ENCODE measurements at regions not wholly inside any gene's neighbourhood (a gene's known extent, or its start where the extent isn't known, plus 50 kb on each side); places are given as distances from the start of the nearest gene placed in this dataset.

DNA sequence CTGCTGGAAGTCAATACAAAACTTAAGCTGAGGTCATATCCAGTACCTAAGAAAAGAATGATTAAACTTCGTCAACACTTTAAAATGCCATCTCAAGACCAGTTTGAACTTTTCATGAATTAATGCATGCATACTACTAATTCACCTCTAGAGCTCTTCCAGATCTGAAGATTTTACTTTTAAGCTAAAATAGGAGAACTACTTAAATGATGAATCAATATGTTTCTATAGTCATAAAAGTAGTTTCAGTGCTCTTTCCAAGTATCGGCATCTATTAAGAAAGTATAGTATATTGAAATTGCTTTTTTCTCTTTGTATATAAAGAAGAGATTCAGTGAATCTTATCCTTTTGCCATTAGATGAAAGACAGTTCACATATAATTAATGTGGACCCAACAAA lies 1123.9 kb downstream of the PCDH9 start:
- no peak for TF ChIP-seq EZH2phosphoT487 (IDR thresholded peaks at IDR 0.05; ENCODE audit: borderline replicate concordance, low read length)
- TF ChIP-seq, protein P1, sequence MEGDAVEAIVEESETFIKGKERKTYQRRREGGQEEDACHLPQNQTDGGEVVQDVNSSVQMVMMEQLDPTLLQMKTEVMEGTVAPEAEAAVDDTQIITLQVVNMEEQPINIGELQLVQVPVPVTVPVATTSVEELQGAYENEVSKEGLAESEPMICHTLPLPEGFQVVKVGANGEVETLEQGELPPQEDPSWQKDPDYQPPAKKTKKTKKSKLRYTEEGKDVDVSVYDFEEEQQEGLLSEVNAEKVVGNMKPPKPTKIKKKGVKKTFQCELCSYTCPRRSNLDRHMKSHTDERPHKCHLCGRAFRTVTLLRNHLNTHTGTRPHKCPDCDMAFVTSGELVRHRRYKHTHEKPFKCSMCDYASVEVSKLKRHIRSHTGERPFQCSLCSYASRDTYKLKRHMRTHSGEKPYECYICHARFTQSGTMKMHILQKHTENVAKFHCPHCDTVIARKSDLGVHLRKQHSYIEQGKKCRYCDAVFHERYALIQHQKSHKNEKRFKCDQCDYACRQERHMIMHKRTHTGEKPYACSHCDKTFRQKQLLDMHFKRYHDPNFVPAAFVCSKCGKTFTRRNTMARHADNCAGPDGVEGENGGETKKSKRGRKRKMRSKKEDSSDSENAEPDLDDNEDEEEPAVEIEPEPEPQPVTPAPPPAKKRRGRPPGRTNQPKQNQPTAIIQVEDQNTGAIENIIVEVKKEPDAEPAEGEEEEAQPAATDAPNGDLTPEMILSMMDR (IDR thresholded peaks at IDR 0.05; ENCODE audit: low read depth, low read length, poor library complexity, severe bottlenecking): no peak
- no peaks in the 10 kb centered on the region for H3K27me3 ChIP-seq (ENCODE audit: control insufficient read depth, low read length)
- H3K9me2 ChIP-seq (replicated peaks; ENCODE audit: control insufficient read depth, low read length): no peaks in the 10 kb centered on the region
- H3K9me3 ChIP-seq (ENCODE audit: control insufficient read depth, insufficient read depth, low read length): no peaks in the 10 kb centered on the region
- no peaks in the 10 kb centered on the region for H3K4me1 ChIP-seq (ENCODE audit: control insufficient read depth, low read length)
- H3K36me3 ChIP-seq (ENCODE audit: control insufficient read depth, low read length): no peaks in the 10 kb centered on the region
- no peaks in the 10 kb centered on the region for H3F3A ChIP-seq (ENCODE audit: control insufficient read depth, insufficient read depth)
- no peaks in the 10 kb centered on the region for H4K20me1 ChIP-seq (ENCODE audit: control insufficient read depth, insufficient read depth, low read depth, low read length)
- H3K79me2 ChIP-seq (ENCODE audit: control insufficient read depth, low read length): no peaks in the 10 kb centered on the region
- H3K4me2 ChIP-seq (ENCODE audit: low read length): no peak overlapping the region
- no peak overlapping the region for H3K4me3 ChIP-seq (ENCODE audit: low read length)
- H3K27ac ChIP-seq (ENCODE audit: low read depth, low read length): no peak overlapping the region

DNA sequence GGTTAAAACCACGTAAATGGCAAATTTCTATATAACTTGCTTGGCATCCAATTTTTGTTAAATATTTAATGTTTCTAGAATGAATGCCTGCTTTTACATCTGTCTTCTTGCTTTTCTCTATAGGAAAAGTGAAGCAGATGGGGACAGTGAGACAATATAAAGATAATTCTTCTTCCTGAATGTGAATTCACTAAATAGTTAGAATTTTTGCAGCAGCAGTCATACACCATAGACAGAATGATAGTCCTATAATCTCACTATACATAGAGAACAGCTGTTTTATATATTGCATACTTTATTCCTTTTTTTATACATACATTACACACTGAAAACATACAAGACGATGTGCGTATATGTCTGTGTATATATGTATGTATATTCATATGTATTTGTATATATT lies 1127.3 kb downstream of the PCDH9 start:
- Histone ChIP-seq H3K9me2 (replicated peaks; ENCODE audit: control insufficient read depth, low read length) (no peaks in the 10 kb centered on the region), H3K4me2 (ENCODE audit: low read length) (no peak overlapping the region), H3K79me2 (ENCODE audit: control insufficient read depth, low read length) (no peaks in the 10 kb centered on the region), H3K27me3 (ENCODE audit: control insufficient read depth, low read length) (no peaks in the 10 kb centered on the region), H3F3A (ENCODE audit: control insufficient read depth, insufficient read depth) (no peaks in the 10 kb centered on the region), H3K4me3 (ENCODE audit: low read length) (no peak overlapping the region), H3K9me3 (ENCODE audit: control insufficient read depth, insufficient read depth, low read length) (no peaks in the 10 kb centered on the region), H3K4me1 (ENCODE audit: control insufficient read depth, low read length) (no peaks in the 10 kb centered on the region), H4K20me1 (ENCODE audit: control insufficient read depth, insufficient read depth, low read depth, low read length) (no peaks in the 10 kb centered on the region), H3K27ac (ENCODE audit: low read depth, low read length) (no peak overlapping the region), H3K36me3 (ENCODE audit: control insufficient read depth, low read length) (no peaks in the 10 kb centered on the region)
- TF ChIP-seq, protein P1 (IDR thresholded peaks at IDR 0.05; ENCODE audit: low read depth, low read length, poor library complexity, severe bottlenecking): no peak
- no peak for TF ChIP-seq EZH2phosphoT487 (IDR thresholded peaks at IDR 0.05; ENCODE audit: borderline replicate concordance, low read length)

DNA sequence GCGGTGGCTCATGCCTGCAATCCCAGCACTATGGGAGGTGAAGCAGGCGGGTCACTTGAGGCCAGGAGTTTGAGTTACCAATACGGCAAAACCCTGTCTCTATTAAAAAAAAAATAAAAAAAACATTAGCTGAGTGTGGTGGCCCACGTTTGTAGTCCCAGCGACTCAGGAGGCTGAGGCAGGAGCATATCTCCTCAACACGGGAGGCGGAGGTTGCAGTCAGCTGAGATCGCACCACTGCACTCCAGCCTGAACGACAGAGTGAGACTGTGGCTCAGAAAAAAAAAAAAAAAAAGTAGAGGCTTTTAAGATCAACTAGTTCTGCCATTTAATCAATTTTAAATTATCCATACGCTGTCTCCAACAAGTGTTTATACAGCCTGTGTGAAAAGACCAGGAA lies 1130.3 kb downstream of the PCDH9 start:
- Histone ChIP-seq H3K4me1 (ENCODE audit: control insufficient read depth, low read length) (no peaks in the 10 kb centered on the region), H3K4me3 (ENCODE audit: low read length) (no peak overlapping the region), H3K27me3 (ENCODE audit: control insufficient read depth, low read length) (no peaks in the 10 kb centered on the region)

More for the DNA sequence above, 1130.3 kb downstream of the PCDH9 start:
- H3K9me2 ChIP-seq (replicated peaks; ENCODE audit: control insufficient read depth, low read length): no peaks in the 10 kb centered on the region
- TF ChIP-seq EZH2phosphoT487 (IDR thresholded peaks at IDR 0.05; ENCODE audit: borderline replicate concordance, low read length): no peak
- TF ChIP-seq, protein P1 (IDR thresholded peaks at IDR 0.05; ENCODE audit: low read depth, low read length, poor library complexity, severe bottlenecking): no peak
- H4K20me1 ChIP-seq (ENCODE audit: control insufficient read depth, insufficient read depth, low read depth, low read length): no peaks in the 10 kb centered on the region
- H3K9me3 ChIP-seq (ENCODE audit: control insufficient read depth, insufficient read depth, low read length): no peaks in the 10 kb centered on the region
- no peaks in the 10 kb centered on the region for H3F3A ChIP-seq (ENCODE audit: control insufficient read depth, insufficient read depth)
- no peaks in the 10 kb centered on the region for H3K79me2 ChIP-seq (ENCODE audit: control insufficient read depth, low read length)
- H3K27ac ChIP-seq (ENCODE audit: low read depth, low read length): no peak overlapping the region
- H3K4me2 ChIP-seq (ENCODE audit: low read length): no peak overlapping the region
- no peaks in the 10 kb centered on the region for H3K36me3 ChIP-seq (ENCODE audit: control insufficient read depth, low read length)
